ENCODE measurements at regions not wholly inside any gene's neighbourhood (a gene's known extent, or its start where the extent isn't known, plus 50 kb on each side); places are given as distances from the start of the nearest gene placed in this dataset.

- Mint-ChIP-seq H3K27me3 (ENCODE audit: insufficient read depth, unreplicated experiment) (no peaks in the 10 kb centered on the region), H3K27ac (ENCODE audit: low read depth, unreplicated experiment) (no peak overlapping the region), H3K9me3 (ENCODE audit: unreplicated experiment) (no peaks in the 10 kb centered on the region), H3K4me1 (ENCODE audit: insufficient read depth, unreplicated experiment) (peaks cover 6% of the 10 kb centered on the region), H3K36me3 (ENCODE audit: insufficient read depth, unreplicated experiment) (no peaks in the 10 kb centered on the region), H3K4me3 (ENCODE audit: unreplicated experiment) (no peak overlapping the region)
- intact Hi-C loops (cut with micrococcal nuclease), result loop anchor here (1.0 to 10.0 kb wide), 8 partner anchors 198 to 1190 kb away; no protein-coding TSS in a partner anchor
- ChIA-PET POLR2A (interaction anchor here (0.8 kb wide), 1 partner anchor 19 kb away, joined by 3 read pairs; no protein-coding TSS in a partner anchor), CTCF (interaction anchor here (0.6 to 6.2 kb wide), 27 partner anchors 8 to 1159 kb away, joined by 3 to 110 read pairs (median 4); no protein-coding TSS in a partner anchor)
- TF ChIP-seq, protein P1, sequence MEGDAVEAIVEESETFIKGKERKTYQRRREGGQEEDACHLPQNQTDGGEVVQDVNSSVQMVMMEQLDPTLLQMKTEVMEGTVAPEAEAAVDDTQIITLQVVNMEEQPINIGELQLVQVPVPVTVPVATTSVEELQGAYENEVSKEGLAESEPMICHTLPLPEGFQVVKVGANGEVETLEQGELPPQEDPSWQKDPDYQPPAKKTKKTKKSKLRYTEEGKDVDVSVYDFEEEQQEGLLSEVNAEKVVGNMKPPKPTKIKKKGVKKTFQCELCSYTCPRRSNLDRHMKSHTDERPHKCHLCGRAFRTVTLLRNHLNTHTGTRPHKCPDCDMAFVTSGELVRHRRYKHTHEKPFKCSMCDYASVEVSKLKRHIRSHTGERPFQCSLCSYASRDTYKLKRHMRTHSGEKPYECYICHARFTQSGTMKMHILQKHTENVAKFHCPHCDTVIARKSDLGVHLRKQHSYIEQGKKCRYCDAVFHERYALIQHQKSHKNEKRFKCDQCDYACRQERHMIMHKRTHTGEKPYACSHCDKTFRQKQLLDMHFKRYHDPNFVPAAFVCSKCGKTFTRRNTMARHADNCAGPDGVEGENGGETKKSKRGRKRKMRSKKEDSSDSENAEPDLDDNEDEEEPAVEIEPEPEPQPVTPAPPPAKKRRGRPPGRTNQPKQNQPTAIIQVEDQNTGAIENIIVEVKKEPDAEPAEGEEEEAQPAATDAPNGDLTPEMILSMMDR (IDR thresholded peaks at IDR 0.05; ENCODE audit: unreplicated experiment), result peak; percentile 68
- DNase-seq (ENCODE audit: unreplicated experiment), result peak; percentile 83
- BruUV-seq (replicated peaks), result no TSS peak
These were observed 650.5 kb upstream of the SORCS1 start for GRCh38 chr10:107814865-107815487.

DNA sequence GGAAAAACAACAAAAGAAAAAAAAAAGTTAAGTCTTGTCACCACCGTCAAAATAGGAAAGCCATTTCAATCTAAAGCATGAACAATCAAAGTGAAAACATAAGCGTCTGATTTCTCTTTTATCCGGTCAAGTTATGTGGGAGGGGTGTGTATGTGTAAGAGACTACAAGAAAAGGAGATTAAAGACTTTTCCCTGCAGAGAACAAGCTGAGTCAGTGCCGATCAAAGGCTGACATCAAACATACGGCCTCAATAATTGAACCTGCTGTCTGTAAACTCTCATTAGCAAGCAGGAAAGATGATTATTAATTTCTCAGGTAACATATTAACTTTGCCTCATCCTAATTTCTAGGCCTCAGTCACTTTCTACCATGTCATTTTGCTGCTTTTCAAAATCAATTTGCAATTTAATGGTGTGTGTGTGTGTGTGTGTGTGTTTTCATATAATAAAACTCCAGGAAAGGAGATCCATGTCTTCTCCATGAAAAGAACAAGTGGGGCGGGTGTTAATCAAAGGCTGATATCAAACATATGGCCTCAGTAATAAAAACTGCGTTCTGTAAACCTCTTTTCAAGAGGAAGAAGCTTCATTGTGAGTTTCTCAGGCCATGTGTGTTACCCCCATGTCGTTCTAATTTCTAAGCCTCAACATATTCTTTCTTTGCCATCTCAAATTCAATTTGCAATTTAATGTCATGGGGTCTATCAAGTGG is 649.1 kb upstream of the SORCS1 start:
- TF ChIP-seq, protein P1 (IDR thresholded peaks at IDR 0.05; ENCODE audit: unreplicated experiment), result no peak
- no peaks in the 10 kb centered on the region for H3K36me3 Mint-ChIP-seq (ENCODE audit: insufficient read depth, unreplicated experiment)
- no peak overlapping the region for H3K4me3 Mint-ChIP-seq (ENCODE audit: unreplicated experiment)
- H3K9me3 Mint-ChIP-seq (ENCODE audit: unreplicated experiment), result no peaks in the 10 kb centered on the region
- intact Hi-C loops (cut with micrococcal nuclease), result loop anchor here (1.0 to 10.0 kb wide), 7 partner anchors 196 to 1189 kb away; no protein-coding TSS in a partner anchor
- CTCF ChIA-PET, result interaction anchor here (0.6 to 6.2 kb wide), 23 partner anchors 10 to 1313 kb away, joined by 3 to 110 read pairs (median 3); no protein-coding TSS in a partner anchor
- H3K27ac Mint-ChIP-seq (ENCODE audit: low read depth, unreplicated experiment), result no peak overlapping the region
- BruUV-seq (replicated peaks), result no TSS peak
- peaks cover 6% of the 10 kb centered on the region for H3K4me1 Mint-ChIP-seq (ENCODE audit: insufficient read depth, unreplicated experiment)
- DNase-seq (ENCODE audit: unreplicated experiment), result no peak
- POLR2A ChIA-PET, result interaction anchor here (1.0 kb wide), 1 partner anchor 53 kb away, joined by 3 read pairs; no protein-coding TSS in a partner anchor
- H3K27me3 Mint-ChIP-seq (ENCODE audit: insufficient read depth, unreplicated experiment), result no peaks in the 10 kb centered on the region

GRCh38 chr10:107809889-107810288 is 645.4 kb upstream of the SORCS1 start:
- TF ChIP-seq, protein P1 (IDR thresholded peaks at IDR 0.05; ENCODE audit: unreplicated experiment), result no peak
- Mint-ChIP-seq H3K4me1 (ENCODE audit: insufficient read depth, unreplicated experiment) (peaks cover 6% of the 10 kb centered on the region), H3K27ac (ENCODE audit: low read depth, unreplicated experiment) (no peak overlapping the region), H3K36me3 (ENCODE audit: insufficient read depth, unreplicated experiment) (no peaks in the 10 kb centered on the region), H3K9me3 (ENCODE audit: unreplicated experiment) (no peaks in the 10 kb centered on the region), H3K4me3 (ENCODE audit: unreplicated experiment) (no peak overlapping the region), H3K27me3 (ENCODE audit: insufficient read depth, unreplicated experiment) (no peaks in the 10 kb centered on the region)
- no peak for DNase-seq (ENCODE audit: unreplicated experiment)
- ChIA-PET POLR2A (no interaction called here), CTCF (interaction anchor here (0.7 kb wide), 2 partner anchors 400 to 1666 kb away, joined by 3 read pairs; no protein-coding TSS in a partner anchor)
- BruUV-seq (replicated peaks), result no TSS peak
- intact Hi-C loops (cut with micrococcal nuclease), result loop anchor here (5.0 to 10.0 kb wide), 3 partner anchors 193 to 1185 kb away; no protein-coding TSS in a partner anchor

DNA sequence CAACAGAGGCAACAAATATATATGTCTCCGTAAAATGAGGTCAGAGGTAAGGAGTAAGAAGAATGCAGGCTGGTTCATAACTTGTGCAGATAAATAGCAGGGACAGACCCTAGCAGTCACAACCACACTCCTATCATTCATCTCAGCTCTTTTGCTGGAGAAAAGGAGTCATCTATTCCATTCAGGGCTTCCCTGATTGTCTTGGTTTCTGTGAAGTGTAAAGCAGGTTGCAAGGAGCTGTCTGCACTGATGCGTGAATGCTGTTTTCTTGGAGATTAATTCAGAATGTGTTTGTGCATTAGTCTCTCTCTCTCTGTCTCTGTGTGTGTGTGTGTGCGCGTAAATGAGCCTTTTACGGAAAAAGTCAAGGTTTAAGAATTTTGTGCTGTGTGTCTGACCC is 643.3 kb upstream of the SORCS1 start:
- Mint-ChIP-seq H3K27ac (ENCODE audit: low read depth, unreplicated experiment) (no peak overlapping the region), H3K36me3 (ENCODE audit: insufficient read depth, unreplicated experiment) (no peaks in the 10 kb centered on the region), H3K4me3 (ENCODE audit: unreplicated experiment) (no peak overlapping the region), H3K4me1 (ENCODE audit: insufficient read depth, unreplicated experiment) (peaks cover under 1% of the 10 kb centered on the region), H3K27me3 (ENCODE audit: insufficient read depth, unreplicated experiment) (no peaks in the 10 kb centered on the region), H3K9me3 (ENCODE audit: unreplicated experiment) (no peaks in the 10 kb centered on the region)
- BruUV-seq (replicated peaks), result no TSS peak
- TF ChIP-seq, protein P1 (IDR thresholded peaks at IDR 0.05; ENCODE audit: unreplicated experiment), result no peak
- ChIA-PET CTCF (interaction anchor here (1.5 kb wide), 1 partner anchor 398 kb away, joined by 3 read pairs; no protein-coding TSS in a partner anchor), POLR2A (interaction anchor here (0.7 kb wide), 1 partner anchor 496 kb away, joined by 3 read pairs; no protein-coding TSS in a partner anchor)
- intact Hi-C loops (cut with micrococcal nuclease), result no loop called here
- no peak for DNase-seq (ENCODE audit: unreplicated experiment)

All from MCF 10A (cell line).